ENCODE measurements at regions not wholly inside any gene's neighbourhood (a gene's known extent, or its start where the extent isn't known, plus 50 kb on each side); places are given as distances from the start of the nearest gene placed in this dataset.

- intact Hi-C loops (cut with DNase I), result no loop called here
- ATAC-seq (no peak), DNase-seq (no peak)
Observed at GRCh38 chr3:154522036-154522602, 92.1 kb upstream of the GPR149 start.

GRCh38 chr3:154517404-154517803 is 87.4 kb upstream of the GPR149 start:
- H3K27ac ChIP-seq, result no peak overlapping the region
- peaks cover 0 to 35% (median 0%) of the 10 kb centered on the region in 11 donors for H3K9me3 ChIP-seq
- H3K36me3 ChIP-seq, result no peaks in the 10 kb centered on the region
- no peaks in the 10 kb centered on the region for H3K4me1 ChIP-seq
- TF ChIP-seq CTCF (IDR thresholded peaks at IDR 0.05), result no peak
- ATAC-seq, result no peak
- 60 to 64% methylated on average over 2 of the region's 2 CpGs for WGBS, 2 donors
- no peak for DNase-seq
- no peak overlapping the region for H3K4me3 ChIP-seq
- intact Hi-C loops (cut with DNase I), result no loop called here
- H3K27me3 ChIP-seq, result no peaks in the 10 kb centered on the region

More at GRCh38 chr3:154522036-154522602, 92.1 kb upstream of the GPR149 start:
- no peaks in the 10 kb centered on the region for H3K27me3 ChIP-seq
- TF ChIP-seq CTCF (IDR thresholded peaks at IDR 0.05), result no peak
- no peak overlapping the region for H3K4me3 ChIP-seq
- no peaks in the 10 kb centered on the region for H3K36me3 ChIP-seq
- no peaks in the 10 kb centered on the region for H3K4me1 ChIP-seq
- H3K9me3 ChIP-seq, result peaks cover 0 to 12% (median 0%) of the 10 kb centered on the region in 11 donors
- no peak overlapping the region for H3K27ac ChIP-seq

GRCh38 chr3:154515921-154516320 is 85.9 kb upstream of the GPR149 start:
- Histone ChIP-seq H3K27me3 (no peaks in the 10 kb centered on the region), H3K36me3 (no peaks in the 10 kb centered on the region), H3K9me3 (peaks cover 0 to 35% (median 0%) of the 10 kb centered on the region in 11 donors), H3K4me1 (no peaks in the 10 kb centered on the region), H3K27ac (no peak overlapping the region), H3K4me3 (no peak overlapping the region)
- no peak for TF ChIP-seq CTCF (IDR thresholded peaks at IDR 0.05)
- WGBS, 2 donors, result 84 to 89% methylated on average over 1 of the region's 1 CpG
- DNase-seq (no peak), ATAC-seq (no peak)
- intact Hi-C loops (cut with DNase I), result no loop called here

GRCh38 chr3:154510780-154511179 is 80.8 kb upstream of the GPR149 start:
- Histone ChIP-seq H3K9me3 (peaks cover 0 to 34% (median 0%) of the 10 kb centered on the region in 11 donors), H3K27ac (no peak overlapping the region), H3K27me3 (no peaks in the 10 kb centered on the region), H3K36me3 (no peaks in the 10 kb centered on the region), H3K4me1 (no peaks in the 10 kb centered on the region), H3K4me3 (no peak overlapping the region)
- no peak for ATAC-seq
- TF ChIP-seq CTCF (IDR thresholded peaks at IDR 0.05), result no peak
- WGBS, 2 donors, result 63 to 70% methylated on average over 2 of the region's 2 CpGs
- intact Hi-C loops (cut with DNase I), result no loop called here
- no peak for DNase-seq
